ENCODE measurements at regions not wholly inside any gene's neighbourhood (a gene's known extent, or its start where the extent isn't known, plus 50 kb on each side); places are given as distances from the start of the nearest gene placed in this dataset.

GRCh38 chr11:70502677-70503467, 104.5 kb downstream of the CTTN start:
- TF ChIP-seq CTCF (conservative IDR thresholded peaks at IDR 0.05 in 1 of 2, IDR thresholded peaks at IDR 0.05 in 1 of 2; ENCODE audit: low read depth in 1 of 2, low read length in 2 of 2) (no peak), EZH2 (IDR thresholded peaks at IDR 0.05; ENCODE audit: low read length, missing control alignments) (no peak)
